Right lobe of liver (tissue), 4 donors: ENCODE measurements at regions not wholly inside any gene's neighbourhood (a gene's known extent, or its start where the extent isn't known, plus 50 kb on each side); places are given as distances from the start of the nearest gene placed in this dataset.

ENCODE experiments used
- CTCF ChIP-seq, 4 donors: fragments of 200-600 bp in 3 of 4; fragments of 450-650 bp in 1 of 4; IDR thresholded peaks; one replicate each; pipeline versions ENCODE4 v1.5.1 to v1.8.0; 2016 to 2022; ENCODE audit warnings: antibody characterized with exemption in 4 of 4, mild to moderate bottlenecking in 2 of 4
- POLR2A ChIP-seq: fragments of 450-650 bp; IDR thresholded peaks from one replicate; pipeline ENCODE4 v1.6.1; 2017; ENCODE audit warnings: antibody characterized with exemption, mild to moderate bottlenecking
- donor health status: DM: no; HTN: no; CAD: no.
- donor health status: DM: no; HTN: no; CAD: no.
- donor health status: DM: no; HTN: yes; CAD: no.

GRCh38 chr5:159765135-159765433 lies 151.2 kb upstream of the ADRA1B start:
- TF ChIP-seq CTCF (IDR thresholded peaks at IDR 0.05) (no peak), POLR2A (no peak)
